Heart left ventricle (tissue), 13 donors: ENCODE measurements at regions not wholly inside any gene's neighbourhood (a gene's known extent, or its start where the extent isn't known, plus 50 kb on each side); places are given as distances from the start of the nearest gene placed in this dataset.

Source experiments
- POLR2A ChIP-seq, 2 donors: fragments of 450-650 bp; IDR thresholded peaks; one replicate each; pipeline ENCODE4 v1.6.1; 2017; ENCODE audit warnings: antibody characterized with exemption in 2 of 2, mild to moderate bottlenecking in 2 of 2, moderate library complexity in 2 of 2
- TF ChIP-seq, protein P1 (sequence below), 12 donors: fragments of 200-600 bp; sonication (generic) in 4 of 12; IDR thresholded peaks; one replicate each; pipeline versions ENCODE4 v1.5.0 to v1.8.0; 2018 to 2022; ENCODE audit warnings: antibody characterized with exemption in 12 of 12, mild to moderate bottlenecking in 5 of 12
- donor health status: ischemic (EF 13 %, LVEDD 7.1; RV severe dilation, severe dysfunction).
- donor health status: DM: no; HTN: yes; CAD: no.
- donor health status: DM: no; HTN: no; CAD: no.
- donor health status: ischemic (EF 25% LVEDD 6.9; RV normal size, moderate dysfunction).
- donor health status: ischemic (EF 25% LVEDD 5.7; RV mildly dilated, moderate dysfunction).
- donor health status: ischemic (EF 35%, LVEDD 5.7; RV mildly dilated, moderate dysfunction).
- donor health status: nonischemic (EF 11% LVEDD 7.7; RV severe dilation, severe dysfunction).
- donor health status: DM: yes; HTN: yes; CAD: no.
- donor health status: PGD.
- donor health status: ischemic (EF 29% LVEDD 5.4; RV normal size, mild dysfunction).
- donor health status: nonischemic (EF 23%, LVEDD 6.1; RV moderate dilation, normal function).

DNA sequence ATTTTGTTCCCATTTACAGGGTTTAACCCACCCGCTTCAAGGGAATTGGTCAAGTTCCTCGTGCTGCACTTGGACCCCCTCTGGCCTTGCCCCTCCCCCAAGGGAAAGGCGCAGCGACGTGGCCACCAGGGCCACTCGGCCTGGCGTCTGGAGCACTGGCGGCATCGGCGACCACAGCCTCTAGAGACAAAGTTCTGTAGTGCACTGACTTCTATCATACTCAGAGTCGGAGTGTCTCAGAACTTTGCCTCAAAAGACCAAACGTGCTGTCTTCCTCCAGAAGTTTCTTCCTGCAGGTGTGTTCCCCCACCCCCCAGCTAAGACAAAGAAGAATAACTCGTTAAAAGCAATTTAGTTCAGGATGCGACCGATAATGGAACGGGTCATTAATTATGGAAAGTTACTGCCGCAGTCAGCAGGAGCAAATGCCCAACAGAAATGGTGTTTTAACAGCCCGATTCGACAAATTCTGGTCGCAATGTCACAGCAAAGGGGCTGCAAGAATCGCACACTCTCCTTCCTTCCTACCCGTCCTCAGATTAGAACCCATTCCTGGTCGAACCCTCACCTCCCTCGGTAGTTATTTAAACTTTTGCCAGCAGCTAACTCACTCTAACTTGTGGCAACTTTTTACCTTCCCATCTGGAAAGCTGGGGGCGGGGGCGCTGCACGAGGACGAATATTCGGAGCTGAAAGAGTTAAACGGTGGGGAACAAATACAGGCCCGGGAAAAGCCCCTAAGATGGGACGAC lies 202.1 kb upstream of the NFE2L3 start:
- TF ChIP-seq, protein P1, sequence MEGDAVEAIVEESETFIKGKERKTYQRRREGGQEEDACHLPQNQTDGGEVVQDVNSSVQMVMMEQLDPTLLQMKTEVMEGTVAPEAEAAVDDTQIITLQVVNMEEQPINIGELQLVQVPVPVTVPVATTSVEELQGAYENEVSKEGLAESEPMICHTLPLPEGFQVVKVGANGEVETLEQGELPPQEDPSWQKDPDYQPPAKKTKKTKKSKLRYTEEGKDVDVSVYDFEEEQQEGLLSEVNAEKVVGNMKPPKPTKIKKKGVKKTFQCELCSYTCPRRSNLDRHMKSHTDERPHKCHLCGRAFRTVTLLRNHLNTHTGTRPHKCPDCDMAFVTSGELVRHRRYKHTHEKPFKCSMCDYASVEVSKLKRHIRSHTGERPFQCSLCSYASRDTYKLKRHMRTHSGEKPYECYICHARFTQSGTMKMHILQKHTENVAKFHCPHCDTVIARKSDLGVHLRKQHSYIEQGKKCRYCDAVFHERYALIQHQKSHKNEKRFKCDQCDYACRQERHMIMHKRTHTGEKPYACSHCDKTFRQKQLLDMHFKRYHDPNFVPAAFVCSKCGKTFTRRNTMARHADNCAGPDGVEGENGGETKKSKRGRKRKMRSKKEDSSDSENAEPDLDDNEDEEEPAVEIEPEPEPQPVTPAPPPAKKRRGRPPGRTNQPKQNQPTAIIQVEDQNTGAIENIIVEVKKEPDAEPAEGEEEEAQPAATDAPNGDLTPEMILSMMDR (IDR thresholded peaks at IDR 0.05) = no peak
- TF ChIP-seq POLR2A (IDR thresholded peaks at IDR 0.05) = no peak
